Upper lobe of left lung (tissue), 4 donors: ENCODE measurements at regions not wholly inside any gene's neighbourhood (a gene's known extent, or its start where the extent isn't known, plus 50 kb on each side); places are given as distances from the start of the nearest gene placed in this dataset.

Experiments
- EP300 ChIP-seq, 4 donors: sonication (generic); formaldehyde crosslinking; IDR thresholded peaks; one replicate each; pipeline ENCODE4 v1.5.1; 2017; ENCODE audit warnings: antibody characterized with exemption in 4 of 4, control low read depth in 2 of 4
- POLR2A ChIP-seq, 4 donors: fragments of 450-650 bp; IDR thresholded peaks; one replicate each; pipeline ENCODE4 v1.5.1; 2016 to 2017; ENCODE audit warnings: antibody characterized with exemption in 4 of 4, mild to moderate bottlenecking in 2 of 4
- POLR2AphosphoS5 ChIP-seq, 2 donors: sonication (generic); formaldehyde crosslinking; IDR thresholded peaks; one replicate each; pipeline ENCODE4 v1.5.1; 2017; ENCODE audit warnings: antibody characterized with exemption in 2 of 2
- TF ChIP-seq, protein P1 (sequence below), 6 experiments: fragments of 450-650 bp in 4 of 6; fragments of 200-600 bp in 2 of 6; sonication (generic) in 2 of 6; IDR thresholded peaks; one replicate each; pipeline ENCODE4 v1.5.1; 2016 to 2019; ENCODE audit warnings: antibody characterized with exemption in 6 of 6

DNA sequence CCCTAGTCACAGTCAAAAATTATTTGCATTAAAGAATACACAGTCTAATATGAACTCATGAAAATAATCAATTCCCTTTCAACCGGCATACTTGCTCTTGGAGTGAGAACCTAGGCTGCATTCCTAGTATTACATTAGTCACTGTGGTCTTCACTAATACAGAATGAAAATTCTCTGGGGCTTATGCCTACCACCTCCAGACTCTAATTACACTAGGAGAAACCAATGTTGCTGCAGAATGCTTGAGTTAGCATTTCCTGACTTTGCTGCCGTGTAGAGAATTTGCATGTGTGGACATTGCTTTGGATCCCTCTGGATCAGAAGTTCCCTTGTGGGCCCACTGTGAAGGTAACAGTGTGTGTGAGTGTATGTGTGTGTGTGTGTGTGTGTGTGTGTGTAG, 87.8 kb downstream of the CCNA1 start:
- TF ChIP-seq, protein P1, sequence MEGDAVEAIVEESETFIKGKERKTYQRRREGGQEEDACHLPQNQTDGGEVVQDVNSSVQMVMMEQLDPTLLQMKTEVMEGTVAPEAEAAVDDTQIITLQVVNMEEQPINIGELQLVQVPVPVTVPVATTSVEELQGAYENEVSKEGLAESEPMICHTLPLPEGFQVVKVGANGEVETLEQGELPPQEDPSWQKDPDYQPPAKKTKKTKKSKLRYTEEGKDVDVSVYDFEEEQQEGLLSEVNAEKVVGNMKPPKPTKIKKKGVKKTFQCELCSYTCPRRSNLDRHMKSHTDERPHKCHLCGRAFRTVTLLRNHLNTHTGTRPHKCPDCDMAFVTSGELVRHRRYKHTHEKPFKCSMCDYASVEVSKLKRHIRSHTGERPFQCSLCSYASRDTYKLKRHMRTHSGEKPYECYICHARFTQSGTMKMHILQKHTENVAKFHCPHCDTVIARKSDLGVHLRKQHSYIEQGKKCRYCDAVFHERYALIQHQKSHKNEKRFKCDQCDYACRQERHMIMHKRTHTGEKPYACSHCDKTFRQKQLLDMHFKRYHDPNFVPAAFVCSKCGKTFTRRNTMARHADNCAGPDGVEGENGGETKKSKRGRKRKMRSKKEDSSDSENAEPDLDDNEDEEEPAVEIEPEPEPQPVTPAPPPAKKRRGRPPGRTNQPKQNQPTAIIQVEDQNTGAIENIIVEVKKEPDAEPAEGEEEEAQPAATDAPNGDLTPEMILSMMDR (IDR thresholded peaks at IDR 0.05), result no peak
- TF ChIP-seq POLR2AphosphoS5 (IDR thresholded peaks at IDR 0.05), result no peak
- no peak for TF ChIP-seq POLR2A (IDR thresholded peaks at IDR 0.05)
- no peak for TF ChIP-seq EP300 (IDR thresholded peaks at IDR 0.05)
